ENCODE measurements at regions not wholly inside any gene's neighbourhood (a gene's known extent, or its start where the extent isn't known, plus 50 kb on each side); places are given as distances from the start of the nearest gene placed in this dataset.
"Not testable (repeated sequence)": the region's sequence is repeated elsewhere in the genome, so short reads cannot be mapped to it uniquely, and the experiment has no call there.

- DNase-seq = no peak
Observed at GRCh38 chr5:158601118-158601517, 498.6 kb downstream of the EBF1 start.

- DNase-seq = no peak
Observed at GRCh38 chr5:158600679-158601078, 499.0 kb downstream of the EBF1 start.

GRCh38 chr5:158599157-158599556 is 500.6 kb downstream of the EBF1 start:
- DNase-seq = no peak

- no peak for DNase-seq
Observed at GRCh38 chr5:158594595-158595242, 505.0 kb downstream of the EBF1 start.

- no peak for DNase-seq
Observed at GRCh38 chr5:158593925-158594324, 505.8 kb downstream of the EBF1 start.

- no peak for DNase-seq
Observed at GRCh38 chr5:158591301-158591863, 508.3 kb downstream of the EBF1 start.

GRCh38 chr5:158590746-158591300 is 508.9 kb downstream of the EBF1 start:
- DNase-seq = no peak

- no peak for DNase-seq
Observed at GRCh38 chr5:158589939-158590338, 509.8 kb downstream of the EBF1 start.

GRCh38 chr5:158588617-158589016 is 511.1 kb downstream of the EBF1 start:
- no peak for DNase-seq

- DNase-seq = no peak
Observed at GRCh38 chr5:158586054-158586453, 513.7 kb downstream of the EBF1 start.

- DNase-seq = not testable (repeated sequence)
Observed at GRCh38 chr5:158582669-158583068, 517.0 kb downstream of the EBF1 start.

- DNase-seq = no peak
Observed at GRCh38 chr5:158573829-158574228, 525.9 kb downstream of the EBF1 start.

- no peak for DNase-seq
Observed at GRCh38 chr5:158570502-158570901, 529.2 kb downstream of the EBF1 start.

GRCh38 chr5:158569534-158569933 is 530.2 kb downstream of the EBF1 start:
- no peak for DNase-seq

- DNase-seq = no peak
Observed at GRCh38 chr5:158565017-158565789, 534.5 kb downstream of the EBF1 start.

GRCh38 chr5:158563760-158564390 is 535.8 kb downstream of the EBF1 start:
- no peak for DNase-seq

GRCh38 chr5:158561562-158562190 is 538.0 kb downstream of the EBF1 start:
- no peak for DNase-seq

GRCh38 chr5:158560170-158560569 is 539.5 kb downstream of the EBF1 start:
- no peak for DNase-seq

GRCh38 chr5:158559643-158560042 is 540.1 kb downstream of the EBF1 start:
- DNase-seq = no peak

GRCh38 chr5:158559066-158559465 is 540.6 kb downstream of the EBF1 start:
- no peak for DNase-seq

GRCh38 chr5:158553962-158554336 is 545.8 kb downstream of the EBF1 start:
- DNase-seq = no peak

GRCh38 chr5:158553195-158553961 is 546.3 kb downstream of the EBF1 start:
- no peak for DNase-seq
